NCI-H2029 treated with DMSO at 0.1 percent for 48 hours (cell line): ENCODE measurements at regions not wholly inside any gene's neighbourhood (a gene's known extent, or its start where the extent isn't known, plus 50 kb on each side); places are given as distances from the start of the nearest gene placed in this dataset.

ENCODE experiments used
- DNase-seq: peaks from one replicate; lab custom pipeline; 2025; lab: John Stamatoyannopoulos, UW

DNA sequence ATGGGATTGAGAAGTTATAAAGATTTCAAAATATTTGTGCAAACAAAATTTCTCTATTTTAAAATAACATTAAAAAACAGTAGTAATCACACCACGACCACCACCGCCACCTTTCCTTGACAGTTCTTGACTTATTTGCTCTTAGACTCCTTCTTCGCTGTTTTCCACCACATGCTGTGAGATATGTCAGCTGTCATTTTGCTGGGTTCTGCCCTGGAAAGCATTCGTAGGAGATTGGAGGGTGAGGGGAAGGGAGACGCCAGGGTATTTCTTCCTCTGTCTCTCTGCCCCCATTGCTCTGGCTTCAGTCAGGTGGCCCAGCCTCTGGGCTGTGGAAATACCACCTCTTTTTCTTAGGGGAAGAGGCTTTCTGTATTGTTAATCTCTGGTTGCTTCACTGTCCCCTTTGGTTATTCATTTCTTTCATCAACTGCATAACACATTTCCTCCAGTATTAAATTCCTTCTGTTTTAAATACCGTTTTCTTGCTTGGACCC is 186.2 kb downstream of the NEDD1 start:
- no peak for DNase-seq

DNA sequence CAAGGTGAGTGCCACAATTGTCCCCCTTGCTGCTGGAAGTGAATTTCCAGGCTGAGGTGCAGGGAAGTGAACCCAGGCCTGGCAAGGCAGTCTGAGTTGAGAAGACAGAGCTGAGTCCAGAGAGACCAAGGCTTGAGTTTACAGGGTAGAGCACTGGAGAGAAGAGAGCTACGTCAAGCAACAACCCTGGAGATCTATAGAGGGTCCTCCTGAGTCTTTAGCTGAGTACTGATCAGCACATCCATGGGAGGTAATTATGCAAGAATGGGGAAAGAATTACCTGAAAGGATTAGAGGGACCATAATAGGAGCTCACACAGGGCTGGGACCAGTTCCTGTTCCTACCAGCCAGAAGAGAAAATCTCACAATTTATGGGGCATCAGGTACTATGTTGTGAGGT is 190.7 kb downstream of the NEDD1 start:
- DNase-seq, result no peak

DNA sequence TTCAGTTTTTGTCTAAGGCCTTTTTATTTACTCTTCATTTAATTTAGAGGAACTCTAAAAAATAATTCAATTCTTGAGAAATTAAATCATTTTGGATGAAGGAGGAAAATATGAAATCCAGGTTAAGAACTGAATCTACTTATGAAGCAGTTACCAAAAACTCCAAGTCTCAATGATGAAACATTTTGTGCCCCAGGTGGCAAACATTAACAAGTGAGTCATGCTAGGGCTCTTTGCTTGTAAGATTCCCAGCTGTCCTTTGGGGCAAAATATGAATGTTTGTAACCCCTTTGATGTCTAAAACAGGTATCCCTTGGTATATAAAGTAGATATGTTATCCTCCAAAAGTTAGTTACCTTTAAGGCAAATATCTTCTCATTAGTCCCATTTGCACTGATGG is 202.4 kb downstream of the NEDD1 start:
- DNase-seq, result no peak

DNA sequence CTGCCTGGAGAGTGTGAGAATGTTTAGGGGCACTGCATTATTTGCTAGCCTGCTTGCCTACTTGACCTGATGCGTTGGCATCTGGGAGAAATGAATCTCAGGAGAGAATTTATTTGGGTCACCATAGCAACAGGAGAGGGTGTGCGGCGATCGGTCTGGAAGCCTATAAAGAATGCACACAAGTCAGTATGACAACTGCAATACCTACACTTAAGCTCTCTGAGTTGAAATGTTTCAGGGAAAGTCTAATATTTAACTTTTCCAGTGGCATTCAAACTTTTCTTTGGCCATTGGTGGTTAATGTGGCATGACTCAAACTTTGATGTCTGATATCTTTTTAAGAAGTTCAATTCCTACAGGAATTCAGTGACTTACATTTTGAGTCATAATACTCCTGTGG is 205.1 kb downstream of the NEDD1 start:
- no peak for DNase-seq

DNA sequence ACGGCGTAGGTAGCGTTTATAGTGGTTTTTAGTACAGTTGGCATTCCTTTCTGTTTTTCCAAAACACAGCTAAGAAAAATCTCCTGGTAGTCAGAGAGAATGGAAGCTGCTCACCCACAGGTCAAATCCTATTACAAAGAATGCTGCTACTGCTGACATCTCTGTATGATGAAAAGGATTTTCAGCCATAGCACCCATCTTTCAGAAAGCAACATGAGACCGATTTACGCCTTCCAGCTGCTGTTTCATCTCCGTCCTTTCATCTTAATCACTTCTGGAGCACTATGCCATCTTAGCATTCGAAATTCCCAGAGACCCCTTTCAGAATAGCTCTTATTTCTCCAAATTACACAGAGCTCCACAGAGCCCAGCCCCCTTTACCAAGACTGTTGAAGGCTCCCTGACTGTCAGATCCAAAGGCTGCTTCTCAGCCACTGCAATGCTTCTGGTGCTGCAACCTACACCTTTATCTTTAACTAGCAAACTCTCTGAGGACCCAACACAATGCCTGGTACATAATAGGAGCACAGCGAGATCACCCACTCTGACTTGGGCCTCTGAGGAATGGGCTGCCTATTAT is 211.8 kb downstream of the NEDD1 start:
- DNase-seq, result no peak

DNA sequence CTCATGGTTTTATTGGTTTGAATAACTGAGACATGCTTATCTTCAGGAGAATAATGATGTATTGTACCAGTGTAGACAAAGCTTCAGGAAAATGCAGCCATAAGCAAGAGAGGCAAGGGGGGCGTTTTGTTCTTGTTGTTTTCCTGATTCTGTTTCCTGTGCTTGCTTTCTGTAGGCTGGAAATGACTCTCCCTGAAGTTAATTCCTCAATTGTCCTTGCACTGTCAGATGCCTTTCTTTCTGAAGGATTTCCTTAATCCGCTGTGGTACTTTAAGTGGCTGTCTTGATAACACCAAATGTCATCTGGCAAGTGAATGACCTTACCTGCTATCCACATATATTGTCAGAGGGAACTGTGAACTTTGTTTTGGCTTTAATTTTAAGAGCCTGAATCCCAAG is 220.0 kb downstream of the NEDD1 start:
- no peak for DNase-seq

DNA sequence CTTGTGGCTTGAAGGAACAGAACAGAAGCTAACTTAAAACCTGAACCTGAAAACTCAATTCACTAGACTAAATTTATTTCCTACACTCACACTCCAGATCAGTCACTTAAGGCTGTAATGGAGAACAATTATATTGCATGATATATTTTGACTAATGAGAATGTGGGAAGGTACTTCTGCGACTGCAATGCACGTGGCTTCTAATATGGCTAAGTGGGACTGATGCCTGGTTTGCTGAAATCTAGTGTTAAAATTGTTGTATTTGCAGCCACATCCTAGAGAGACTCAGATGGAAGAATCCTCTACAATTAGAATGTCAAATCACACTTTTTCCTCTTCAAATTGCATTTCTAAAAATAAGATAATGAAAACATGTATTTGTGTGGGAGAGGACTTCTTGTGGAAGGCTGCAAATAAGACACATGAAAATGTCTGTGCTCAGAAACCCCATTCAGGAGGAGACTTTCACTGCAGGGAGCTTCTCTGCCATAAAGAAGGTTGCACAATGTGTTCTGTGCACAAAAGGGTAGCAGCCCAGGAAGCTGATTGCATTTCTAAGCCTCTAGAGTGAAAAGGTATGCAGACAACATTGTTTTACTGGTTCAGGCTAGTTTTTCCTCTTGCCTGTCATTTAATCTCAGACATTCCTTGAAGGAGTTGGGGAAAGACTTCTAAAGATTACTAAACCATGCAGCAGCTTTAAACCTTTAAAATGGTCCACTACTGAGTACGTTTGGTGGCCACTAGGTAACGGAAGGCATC is 224.3 kb downstream of the NEDD1 start:
- no peak for DNase-seq

DNA sequence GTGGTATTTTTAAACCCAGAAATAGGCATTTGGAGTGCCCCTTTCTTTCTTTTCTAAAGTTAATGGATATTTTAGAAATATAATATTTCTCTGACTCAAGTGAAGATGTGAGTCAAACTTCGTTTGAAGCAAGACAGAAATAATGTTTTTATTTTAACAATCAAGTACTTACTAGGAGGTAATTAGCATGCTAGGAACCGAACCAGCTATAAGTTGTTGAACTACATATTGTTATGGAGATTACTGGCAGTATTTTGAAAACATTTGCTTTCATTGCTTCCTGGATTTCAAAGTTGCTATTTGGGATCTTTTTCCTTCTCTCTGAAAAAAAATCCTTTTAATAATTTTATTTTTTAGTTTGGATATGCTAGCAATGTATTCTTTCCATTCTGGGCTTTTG is 225.2 kb downstream of the NEDD1 start:
- no peak for DNase-seq

DNA sequence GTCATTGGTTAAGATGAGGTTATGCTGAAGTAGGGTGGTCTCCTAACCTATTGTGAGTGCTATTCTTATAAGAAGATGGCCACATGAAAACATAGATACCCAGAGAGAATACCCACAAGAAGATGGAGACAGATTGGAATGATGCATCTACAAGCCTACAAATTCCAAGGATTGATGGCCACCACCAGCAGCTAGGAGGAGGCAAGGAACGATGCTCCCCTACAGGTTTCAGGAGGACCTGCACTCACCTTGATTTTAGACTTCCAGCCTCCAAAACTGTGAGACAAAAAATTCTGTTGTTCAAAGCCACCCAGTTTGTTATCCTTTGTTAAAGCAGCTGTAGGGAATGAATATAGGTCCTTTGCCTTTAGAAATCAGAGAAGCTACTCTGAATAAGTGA is 227.4 kb downstream of the NEDD1 start:
- DNase-seq, result no peak

DNA sequence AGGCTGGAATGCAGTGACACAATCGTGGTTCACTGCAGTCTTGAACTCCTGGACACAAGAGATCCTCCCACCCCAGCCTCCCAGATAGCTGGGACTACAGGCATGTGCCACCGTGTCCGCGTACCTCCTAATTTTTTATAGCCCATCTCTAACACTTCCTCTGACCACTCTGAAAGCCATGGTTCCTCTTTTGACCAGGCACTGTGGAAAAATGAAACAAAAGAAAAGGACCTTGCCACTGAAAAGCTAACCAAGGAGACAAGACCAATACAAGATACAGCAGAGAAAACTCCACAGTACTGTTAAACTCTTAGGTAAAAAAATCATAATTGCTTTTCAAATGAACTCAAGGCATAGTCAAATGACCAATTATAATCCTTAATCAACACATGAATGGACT is 233.3 kb downstream of the NEDD1 start:
- DNase-seq, result no peak

DNA sequence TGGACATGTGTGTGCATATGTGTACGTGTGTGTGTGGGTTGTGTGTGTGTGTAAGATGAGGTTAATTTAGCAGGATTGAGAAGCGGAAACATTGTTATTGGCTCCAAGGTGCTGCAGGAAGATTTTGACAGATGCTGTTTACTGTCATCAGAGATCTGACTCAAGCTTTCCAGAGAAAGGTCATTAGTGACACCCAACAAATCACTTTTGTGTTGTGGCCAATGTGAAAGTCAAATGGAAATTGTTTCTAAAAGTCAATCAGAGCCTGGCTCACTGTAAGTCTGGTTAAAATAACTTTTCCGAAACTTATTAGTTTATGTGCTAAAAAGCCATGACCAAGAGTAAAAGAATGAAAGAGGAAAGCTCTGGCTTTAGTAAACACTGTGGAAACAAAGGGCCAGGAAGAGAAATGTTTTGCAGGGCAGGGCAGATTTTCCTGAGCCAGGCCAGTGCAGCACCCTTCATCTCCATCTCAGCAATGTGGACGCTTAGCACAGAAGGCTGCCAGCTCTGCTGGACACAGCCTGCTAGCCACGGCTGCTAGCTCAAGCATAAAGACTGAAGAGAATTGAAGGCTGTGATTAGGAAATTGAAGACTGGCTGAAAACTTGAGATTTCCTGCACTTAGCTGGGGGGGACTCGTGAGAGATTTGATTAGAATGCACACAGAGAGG is 235.8 kb downstream of the NEDD1 start:
- no peak for DNase-seq

DNA sequence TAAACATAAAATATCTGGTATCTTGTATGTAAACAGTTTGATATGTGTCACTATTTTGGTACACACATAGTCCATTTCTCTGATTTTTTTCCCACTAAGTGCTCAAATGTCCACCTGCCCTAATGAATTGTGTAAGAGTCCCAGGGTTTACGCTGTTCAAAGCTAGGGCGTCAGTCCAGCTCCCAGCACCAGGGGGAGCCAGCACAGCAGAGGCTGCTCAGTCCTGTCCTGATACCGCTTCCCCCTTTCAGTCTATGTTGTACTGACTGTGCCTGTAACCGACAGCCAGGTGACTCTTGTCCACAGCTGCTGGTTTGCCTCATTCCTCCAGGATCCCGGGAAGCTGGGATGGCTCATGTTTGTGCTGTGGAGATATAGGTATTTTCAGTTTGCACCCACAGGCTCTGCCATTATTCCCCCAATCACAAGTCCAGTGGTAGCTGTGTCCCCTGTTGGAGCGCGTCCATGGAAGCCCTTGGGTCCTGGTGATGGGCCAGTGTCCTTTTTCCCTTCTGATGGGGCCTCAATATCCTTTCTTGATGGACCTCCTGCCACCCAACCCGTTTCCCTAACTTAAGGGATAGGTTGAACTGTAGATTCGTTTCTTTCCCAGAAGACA is 242.0 kb downstream of the NEDD1 start:
- DNase-seq, result no peak

DNA sequence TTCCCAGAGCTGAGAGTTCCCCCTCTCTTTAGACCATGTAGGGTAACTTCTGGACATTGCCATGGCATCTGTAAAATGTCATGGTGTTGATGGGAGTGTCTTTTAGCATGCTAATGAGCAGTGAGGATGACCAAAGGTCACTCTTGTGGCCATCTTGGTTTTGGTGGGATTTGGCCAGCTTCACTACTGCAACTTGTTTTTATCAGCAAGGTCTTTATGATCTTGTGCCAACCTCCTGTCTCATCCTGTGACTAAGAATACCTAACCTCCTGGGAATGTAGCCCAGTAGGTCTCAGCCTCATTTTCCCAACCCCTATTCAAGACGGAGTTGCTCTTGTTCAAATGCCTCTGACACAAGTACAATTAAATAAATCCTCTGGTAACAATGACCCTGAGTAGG is 244.4 kb downstream of the NEDD1 start:
- DNase-seq, result no peak

DNA sequence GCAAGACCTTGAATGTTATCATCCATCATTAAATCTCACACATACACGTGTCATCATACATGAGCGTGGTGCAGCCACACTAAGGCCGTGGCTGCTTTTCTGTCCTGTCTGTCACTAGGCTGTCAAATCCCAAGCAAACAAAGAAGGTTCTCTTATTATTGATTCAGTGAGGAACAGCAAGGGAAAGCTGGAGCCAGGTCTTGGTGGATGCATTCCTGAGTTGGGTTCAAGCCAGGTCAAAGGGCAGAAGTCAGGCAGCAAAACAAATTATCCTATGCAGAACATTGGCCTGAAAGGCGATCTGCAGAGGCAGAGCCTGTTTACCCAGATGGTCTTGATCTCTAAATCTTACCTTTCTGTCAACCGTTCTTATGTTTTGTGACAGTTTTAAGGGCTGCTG is 252.3 kb downstream of the NEDD1 start:
- no peak for DNase-seq

DNA sequence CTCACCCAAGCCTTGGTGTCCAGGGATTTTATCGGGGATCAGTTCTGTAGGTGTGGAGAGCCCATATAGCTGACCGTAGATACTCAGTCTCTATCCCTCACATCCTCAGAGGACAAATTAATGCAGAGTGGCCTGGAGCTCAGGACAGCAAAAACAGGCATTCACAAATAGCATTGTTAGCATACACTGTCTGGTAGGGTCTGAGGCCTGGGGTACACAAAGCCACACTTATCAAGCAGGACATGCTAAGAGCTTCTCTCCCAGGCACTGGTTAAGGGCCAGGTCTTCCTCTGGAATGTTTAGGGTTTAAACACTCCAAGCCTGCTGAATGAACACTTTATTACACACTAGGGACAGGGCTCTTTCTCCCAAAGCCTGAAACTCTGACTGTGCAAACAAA is 253.2 kb downstream of the NEDD1 start:
- DNase-seq, result no peak

DNA sequence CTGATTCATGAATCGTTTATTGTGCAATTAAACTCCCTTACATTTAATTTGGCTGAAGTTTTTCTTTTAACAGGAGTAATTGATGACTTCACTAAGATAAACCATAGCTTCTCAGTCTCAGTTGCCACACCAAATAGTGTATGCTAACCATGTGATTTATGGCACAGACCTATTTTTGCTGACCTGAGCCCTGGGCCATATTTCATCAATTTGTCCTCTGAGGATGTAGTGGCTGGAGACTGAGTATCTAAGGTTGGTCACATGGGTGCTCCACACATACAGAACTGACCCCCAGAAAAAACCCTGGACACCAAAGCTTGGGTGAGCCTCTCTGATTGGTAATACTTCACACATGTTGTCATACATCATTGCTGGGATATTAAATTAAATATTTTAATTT is 255.1 kb downstream of the NEDD1 start:
- no peak for DNase-seq

DNA sequence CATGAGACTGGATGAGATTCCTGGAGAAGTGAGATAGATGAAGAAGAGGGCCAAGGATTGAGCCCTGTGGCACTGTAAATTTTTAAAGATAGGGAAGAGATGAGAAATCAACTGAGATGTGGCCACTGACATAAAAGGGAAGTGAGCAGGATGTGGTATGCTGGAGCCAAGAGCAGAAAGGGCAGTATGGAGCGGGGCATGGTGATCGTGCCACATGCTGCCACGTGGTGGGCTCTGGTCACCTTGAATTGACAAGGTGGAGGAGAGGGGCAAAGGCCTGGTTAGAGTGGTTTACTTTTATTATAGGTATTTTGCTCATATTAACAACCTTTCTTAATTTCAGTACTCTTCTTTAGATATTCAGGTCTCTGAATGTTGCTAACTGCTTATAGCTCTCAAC is 257.9 kb downstream of the NEDD1 start:
- no peak for DNase-seq

DNA sequence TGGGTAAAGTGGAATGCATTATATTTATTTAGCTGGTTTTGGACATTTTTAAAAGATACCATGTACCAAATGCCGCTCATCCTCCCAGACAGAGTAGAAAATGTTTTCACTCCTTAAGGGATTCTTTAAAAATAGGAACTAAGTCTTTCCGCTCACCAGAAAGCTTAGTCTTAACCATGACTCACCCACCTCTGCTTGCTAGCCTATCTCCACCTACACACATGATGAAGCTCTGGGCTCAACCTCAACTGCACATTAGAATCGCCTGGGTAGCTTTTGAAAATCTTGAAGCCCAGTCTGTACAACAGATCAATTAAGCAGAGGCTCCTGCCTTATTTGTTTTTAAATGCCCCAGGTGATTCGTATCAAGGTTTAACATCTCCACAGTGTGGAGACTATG is 260.5 kb downstream of the NEDD1 start:
- DNase-seq, result no peak

DNA sequence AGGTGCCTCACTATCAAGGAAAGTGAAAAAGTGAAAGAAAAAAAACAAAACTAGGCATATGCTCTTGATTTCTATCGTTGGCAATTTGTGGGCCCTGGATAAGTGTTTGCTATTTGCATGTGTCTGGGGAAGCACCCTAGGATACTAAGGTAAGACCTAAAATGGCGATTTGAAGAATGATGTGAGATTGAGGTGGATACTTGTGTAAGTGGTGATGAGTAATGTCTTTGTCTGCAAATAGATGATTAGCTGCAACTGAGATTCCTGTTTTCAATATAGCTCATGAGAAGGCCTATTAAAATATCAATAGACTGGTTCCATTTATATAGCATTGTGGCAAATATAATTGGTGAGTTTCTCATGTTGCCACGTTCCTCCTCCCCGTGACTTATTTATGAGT is 261.7 kb downstream of the NEDD1 start:
- DNase-seq, result peak; percentile 19

DNA sequence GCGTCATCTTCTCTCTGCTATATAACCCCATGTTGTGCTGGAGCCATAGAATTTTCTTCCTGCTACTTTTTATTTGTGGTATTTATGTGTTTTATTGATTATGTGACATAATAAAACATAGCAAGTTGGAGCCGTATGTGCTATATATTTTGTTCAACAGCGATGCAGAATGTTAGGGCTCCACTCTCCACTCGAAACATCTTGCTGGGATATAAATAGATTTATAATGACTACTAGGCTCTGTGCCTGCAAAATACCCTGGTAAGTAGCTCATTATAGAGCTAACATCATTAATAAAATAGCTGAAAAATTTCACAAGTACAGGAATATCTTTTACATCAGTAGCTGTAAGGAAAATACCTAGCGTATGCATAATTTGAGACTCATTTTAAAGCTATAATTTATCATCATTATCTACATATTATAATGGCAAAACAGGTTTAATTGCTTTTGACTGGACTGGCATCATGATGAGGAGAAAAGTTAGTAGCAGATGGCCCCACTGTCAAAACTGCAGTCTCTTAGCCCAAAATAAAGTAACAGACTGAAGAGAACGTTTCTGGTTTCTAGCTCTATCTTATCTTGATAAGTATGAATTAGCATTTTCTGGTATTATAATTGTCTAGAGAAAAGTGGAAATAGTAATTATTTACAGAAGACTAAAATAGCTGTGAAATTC is 263.0 kb downstream of the NEDD1 start:
- no peak for DNase-seq

DNA sequence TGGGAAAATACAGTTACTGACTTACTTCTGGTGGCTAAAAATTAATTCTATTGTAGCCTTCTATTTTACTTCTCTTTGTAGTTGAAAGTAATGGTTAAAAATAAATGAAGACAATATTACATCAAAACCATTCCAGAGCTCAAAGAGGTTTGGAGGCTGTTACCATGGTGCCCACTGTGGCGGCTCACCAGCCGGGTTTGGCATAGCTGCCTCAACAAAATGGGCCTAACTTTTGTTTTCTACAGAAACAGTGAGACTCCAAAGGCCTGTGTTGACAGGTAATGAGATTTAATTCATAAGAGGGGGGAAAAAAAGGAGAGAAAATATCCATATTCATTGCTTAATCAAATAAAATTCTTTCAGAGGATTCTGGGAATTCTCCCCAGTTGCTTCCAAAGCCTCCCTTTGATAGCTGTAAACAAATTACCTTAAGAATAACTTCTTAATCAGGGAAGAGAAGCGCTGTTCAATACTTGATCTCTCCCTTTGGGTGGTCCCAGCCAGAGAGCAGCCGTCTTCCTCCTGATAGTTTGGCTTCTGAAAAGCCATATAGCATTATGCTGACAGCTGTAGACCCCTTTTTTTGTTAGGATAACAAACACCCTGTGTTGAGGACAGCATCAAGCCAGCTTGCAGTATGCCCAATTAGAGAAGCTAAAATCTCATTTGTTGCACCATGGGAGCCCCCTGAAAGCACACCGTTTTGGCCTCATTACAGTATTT is 266.8 kb downstream of the NEDD1 start:
- DNase-seq, result no peak

DNA sequence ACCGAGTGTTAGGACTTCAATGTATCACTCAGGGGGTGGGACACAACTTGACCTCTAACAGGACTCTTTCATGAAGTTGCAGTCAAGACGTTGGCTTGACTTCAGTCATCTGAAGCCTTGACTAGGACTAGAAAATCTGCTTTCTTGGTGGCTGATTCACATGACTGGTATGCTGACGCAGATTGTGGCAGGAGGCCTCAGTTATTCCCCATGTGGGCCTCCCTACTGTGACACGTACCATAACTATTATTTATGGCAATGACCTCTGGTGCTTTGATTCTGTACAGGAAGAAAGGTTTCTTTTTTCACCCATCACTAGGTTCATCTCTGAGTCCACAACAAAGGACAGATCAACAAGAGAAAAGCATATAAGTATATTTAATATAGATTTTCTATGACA is 270.4 kb downstream of the NEDD1 start:
- no peak for DNase-seq
